Peyer's patch (tissue), 4 donors: ENCODE measurements at regions not wholly inside any gene's neighbourhood (a gene's known extent, or its start where the extent isn't known, plus 50 kb on each side); places are given as distances from the start of the nearest gene placed in this dataset.

Experiments used
- POLR2A ChIP-seq, 2 donors: fragments of 450-650 bp; IDR thresholded peaks; one replicate each; pipeline ENCODE4 v1.5.1; 2017; ENCODE audit warnings: antibody characterized with exemption in 2 of 2, mild to moderate bottlenecking in 2 of 2, moderate library complexity in 2 of 2
- TF ChIP-seq, protein P1 (sequence below), 6 experiments: fragments of 450-650 bp in 4 of 6; fragments of 200-600 bp in 2 of 6; sonication (generic) in 1 of 6; IDR thresholded peaks; one replicate each; pipeline ENCODE4 v1.5.1; 2017 to 2019; ENCODE audit warnings: antibody characterized with exemption in 6 of 6, mild to moderate bottlenecking in 3 of 6, moderate library complexity in 1 of 6

- TF ChIP-seq, protein P1, sequence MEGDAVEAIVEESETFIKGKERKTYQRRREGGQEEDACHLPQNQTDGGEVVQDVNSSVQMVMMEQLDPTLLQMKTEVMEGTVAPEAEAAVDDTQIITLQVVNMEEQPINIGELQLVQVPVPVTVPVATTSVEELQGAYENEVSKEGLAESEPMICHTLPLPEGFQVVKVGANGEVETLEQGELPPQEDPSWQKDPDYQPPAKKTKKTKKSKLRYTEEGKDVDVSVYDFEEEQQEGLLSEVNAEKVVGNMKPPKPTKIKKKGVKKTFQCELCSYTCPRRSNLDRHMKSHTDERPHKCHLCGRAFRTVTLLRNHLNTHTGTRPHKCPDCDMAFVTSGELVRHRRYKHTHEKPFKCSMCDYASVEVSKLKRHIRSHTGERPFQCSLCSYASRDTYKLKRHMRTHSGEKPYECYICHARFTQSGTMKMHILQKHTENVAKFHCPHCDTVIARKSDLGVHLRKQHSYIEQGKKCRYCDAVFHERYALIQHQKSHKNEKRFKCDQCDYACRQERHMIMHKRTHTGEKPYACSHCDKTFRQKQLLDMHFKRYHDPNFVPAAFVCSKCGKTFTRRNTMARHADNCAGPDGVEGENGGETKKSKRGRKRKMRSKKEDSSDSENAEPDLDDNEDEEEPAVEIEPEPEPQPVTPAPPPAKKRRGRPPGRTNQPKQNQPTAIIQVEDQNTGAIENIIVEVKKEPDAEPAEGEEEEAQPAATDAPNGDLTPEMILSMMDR (IDR thresholded peaks at IDR 0.05), result no peak
- no peak for TF ChIP-seq POLR2A (IDR thresholded peaks at IDR 0.05)
These were observed 434.3 kb upstream of the AKR1E2 start for GRCh38 chr10:4391683-4392082.
